ENCODE measurements at regions not wholly inside any gene's neighbourhood (a gene's known extent, or its start where the extent isn't known, plus 50 kb on each side); places are given as distances from the start of the nearest gene placed in this dataset.

DNA sequence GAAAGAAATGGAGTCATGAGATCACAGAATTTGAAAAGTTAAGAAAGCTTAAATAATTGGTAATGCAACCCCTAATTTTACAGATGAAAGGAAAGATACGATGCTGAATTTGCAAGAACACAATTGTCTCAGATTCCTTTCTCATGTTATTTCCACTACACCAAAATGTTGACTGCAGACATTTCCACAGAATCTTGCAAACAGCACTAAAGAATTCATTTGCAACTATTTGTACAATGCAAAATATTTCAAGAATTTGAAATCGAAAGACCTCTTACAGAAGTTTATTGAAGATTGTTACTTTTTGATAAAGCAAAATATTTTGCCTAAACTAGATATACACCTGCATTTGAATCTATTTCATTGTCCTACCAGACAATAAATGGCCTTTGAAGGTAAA, 194.1 kb upstream of the KCNMB2 start:
- no peak for DNase-seq (ENCODE audit: low spot score)
- Histone ChIP-seq H4K20me1 (ENCODE audit: insufficient read depth, low read length) (no peaks in the 10 kb centered on the region), H3K79me2 (ENCODE audit: insufficient read depth, low read length) (no peaks in the 10 kb centered on the region), H3K9ac (ENCODE audit: insufficient read depth, low read depth, low read length) (no peak overlapping the region), H3K9me3 (ENCODE audit: low read length) (no peaks in the 10 kb centered on the region), H3K36me3 (replicated peaks in 1 of 2; ENCODE audit: control insufficient read depth in 1 of 2, insufficient read depth in 2 of 2, low read length in 2 of 2) (no peaks in the 10 kb centered on the region), H2AFZ (ENCODE audit: low read length) (no peak overlapping the region), H3K4me2 (ENCODE audit: low read depth, low read length) (no peak overlapping the region), H3K4me3 (replicated peaks in 1 of 3; ENCODE audit: insufficient read depth in 1 of 3, low read depth in 2 of 3, low read length in 3 of 3) (no peak overlapping the region), H3K27me3 (ENCODE audit: control insufficient read depth in 1 of 2, insufficient read depth in 2 of 2, low read length in 2 of 2) (no peaks in the 10 kb centered on the region), H3K4me1 (ENCODE audit: insufficient read depth, low read length) (no peaks in the 10 kb centered on the region), H3K27ac (ENCODE audit: extremely low read length, insufficient read depth, low read length) (no peak overlapping the region)
- ChIA-PET POLR2A (no interaction called here), CTCF (ENCODE audit: low intra/inter-chr PET ratio, low total read pairs) (no interaction called here)
- FAIRE-seq = no peak
- no peak for ATAC-seq
- 0% methylated on average over 2 of the region's 2 CpGs for whole genome bisulfite sequencing (ENCODE audit: low lambda C conversion rate)
- in situ Hi-C loops (cut with HindIII; ENCODE audit: extremely low pct_ligation_motif_present, low pct_unique_long_range_greater_than_20kb) (no loop called here), intact Hi-C loops (cut with micrococcal nuclease; ENCODE audit: unreplicated experiment) (no loop called here)
- no TSS peak for BruUV-seq (replicated peaks)
- TF ChIP-seq DMAP1 (CRISPR knock-in tag; IDR thresholded peaks at IDR 0.05) = no peak
- no peak for TF ChIP-seq HIVEP1 (CRISPR knock-in tag; IDR thresholded peaks at IDR 0.05)
- TF ChIP-seq KMT2B (CRISPR knock-in tag; IDR thresholded peaks at IDR 0.05) = no peak
- no peak for TF ChIP-seq ZNF20 (CRISPR knock-in tag; IDR thresholded peaks at IDR 0.05)
- TF ChIP-seq ZNF761 (CRISPR knock-in tag; conservative IDR thresholded peaks at IDR 0.05) = no peak
- TF ChIP-seq ZNF263 (CRISPR knock-in tag; IDR thresholded peaks at IDR 0.05) = no peak
- TF ChIP-seq ATF7 (IDR thresholded peaks at IDR 0.05) = no peak
- no peak for TF ChIP-seq ATF7 (CRISPR knock-in tag; IDR thresholded peaks at IDR 0.05)

DNA sequence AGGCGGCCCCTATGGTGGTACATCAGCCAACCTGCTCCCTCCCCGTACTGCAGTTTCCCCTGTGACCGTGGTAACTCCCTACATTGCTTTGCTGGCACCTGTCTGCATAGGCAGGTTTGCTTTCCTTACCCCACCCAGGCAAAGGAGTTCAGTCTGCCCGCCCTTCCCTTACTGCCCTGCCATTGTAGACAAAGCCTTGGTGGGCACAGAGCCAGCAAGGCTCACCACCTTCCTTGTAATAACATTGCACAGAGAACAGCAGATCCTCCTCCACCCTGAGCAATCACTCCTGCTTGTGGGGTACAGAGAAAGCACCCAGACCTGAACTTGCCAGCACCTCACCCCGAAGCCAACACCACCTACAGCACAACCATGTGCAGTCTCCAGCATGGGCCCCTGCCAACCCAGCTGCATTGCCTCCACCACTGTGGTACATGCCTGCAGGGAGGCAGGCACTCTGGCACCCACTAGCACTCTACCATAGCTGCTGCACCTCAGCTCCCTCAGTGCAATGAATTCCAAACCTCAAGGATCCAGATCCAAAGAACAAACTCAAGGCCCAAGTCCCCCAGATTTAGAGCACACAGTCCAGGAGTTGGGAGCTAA, 192.7 kb upstream of the KCNMB2 start:
- no peak overlapping the region for H3K4me2 ChIP-seq (ENCODE audit: low read depth, low read length)
- no peak overlapping the region for H3K9ac ChIP-seq (ENCODE audit: insufficient read depth, low read depth, low read length)
- intact Hi-C loops (cut with micrococcal nuclease; ENCODE audit: unreplicated experiment) (no loop called here), in situ Hi-C loops (cut with HindIII; ENCODE audit: extremely low pct_ligation_motif_present, low pct_unique_long_range_greater_than_20kb) (no loop called here)
- no peak for DNase-seq (ENCODE audit: low spot score)
- ChIA-PET CTCF (ENCODE audit: low intra/inter-chr PET ratio, low total read pairs) (no interaction called here), POLR2A (no interaction called here)
- H3K27me3 ChIP-seq (ENCODE audit: control insufficient read depth in 1 of 2, insufficient read depth in 2 of 2, low read length in 2 of 2) = no peaks in the 10 kb centered on the region
- no peak overlapping the region for H3K27ac ChIP-seq (ENCODE audit: extremely low read length, insufficient read depth, low read length)
- H3K4me1 ChIP-seq (ENCODE audit: insufficient read depth, low read length) = no peaks in the 10 kb centered on the region
- no peaks in the 10 kb centered on the region for H3K79me2 ChIP-seq (ENCODE audit: insufficient read depth, low read length)
- no peaks in the 10 kb centered on the region for H3K9me3 ChIP-seq (ENCODE audit: low read length)
- no peaks in the 10 kb centered on the region for H3K36me3 ChIP-seq (replicated peaks in 1 of 2; ENCODE audit: control insufficient read depth in 1 of 2, insufficient read depth in 2 of 2, low read length in 2 of 2)
- FAIRE-seq = no peak
- TF ChIP-seq CREB1 (IDR thresholded peaks at IDR 0.05) = no peak
- no peak for TF ChIP-seq CREB1 (CRISPR knock-in tag; IDR thresholded peaks at IDR 0.05)
- TF ChIP-seq GTF3A (CRISPR knock-in tag; conservative IDR thresholded peaks at IDR 0.05) = no peak
- TF ChIP-seq HNRNPK (IDR thresholded peaks at IDR 0.05; ENCODE audit: low read depth, low read length, poor library complexity, severe bottlenecking) = no peak
- TF ChIP-seq, protein P1, sequence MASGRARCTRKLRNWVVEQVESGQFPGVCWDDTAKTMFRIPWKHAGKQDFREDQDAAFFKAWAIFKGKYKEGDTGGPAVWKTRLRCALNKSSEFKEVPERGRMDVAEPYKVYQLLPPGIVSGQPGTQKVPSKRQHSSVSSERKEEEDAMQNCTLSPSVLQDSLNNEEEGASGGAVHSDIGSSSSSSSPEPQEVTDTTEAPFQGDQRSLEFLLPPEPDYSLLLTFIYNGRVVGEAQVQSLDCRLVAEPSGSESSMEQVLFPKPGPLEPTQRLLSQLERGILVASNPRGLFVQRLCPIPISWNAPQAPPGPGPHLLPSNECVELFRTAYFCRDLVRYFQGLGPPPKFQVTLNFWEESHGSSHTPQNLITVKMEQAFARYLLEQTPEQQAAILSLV (CRISPR knock-in tag; IDR thresholded peaks at IDR 0.05; ENCODE audit: borderline replicate concordance) = no peak
- TF ChIP-seq, protein P2, sequence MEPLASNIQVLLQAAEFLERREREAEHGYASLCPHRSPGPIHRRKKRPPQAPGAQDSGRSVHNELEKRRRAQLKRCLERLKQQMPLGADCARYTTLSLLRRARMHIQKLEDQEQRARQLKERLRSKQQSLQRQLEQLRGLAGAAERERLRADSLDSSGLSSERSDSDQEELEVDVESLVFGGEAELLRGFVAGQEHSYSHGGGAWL (CRISPR knock-in tag; IDR thresholded peaks at IDR 0.05) = no peak
- TF ChIP-seq ZNF879 (CRISPR knock-in tag; IDR thresholded peaks at IDR 0.05) = no peak
- TF ChIP-seq, protein P3, sequence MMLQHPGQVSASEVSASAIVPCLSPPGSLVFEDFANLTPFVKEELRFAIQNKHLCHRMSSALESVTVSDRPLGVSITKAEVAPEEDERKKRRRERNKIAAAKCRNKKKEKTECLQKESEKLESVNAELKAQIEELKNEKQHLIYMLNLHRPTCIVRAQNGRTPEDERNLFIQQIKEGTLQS (CRISPR knock-in tag; IDR thresholded peaks at IDR 0.05) = no peak
- TF ChIP-seq ZSCAN9 (CRISPR knock-in tag; IDR thresholded peaks at IDR 0.05; ENCODE audit: borderline replicate concordance) = no peak
- no peak for TF ChIP-seq ZNF577 (CRISPR knock-in tag; IDR thresholded peaks at IDR 0.05; ENCODE audit: borderline replicate concordance, low read depth)
- no peak for TF ChIP-seq ZNF547 (CRISPR knock-in tag; IDR thresholded peaks at IDR 0.05)
- no peak for TF ChIP-seq ELF1 (CRISPR knock-in tag; IDR thresholded peaks at IDR 0.05)
- no peak for TF ChIP-seq TOPORS (CRISPR knock-in tag; IDR thresholded peaks at IDR 0.05)
- no peak for TF ChIP-seq YY1 (IDR thresholded peaks at IDR 0.05; ENCODE audit: insufficient read depth, insufficient replicate concordance, low read depth, low read length)
- no peak overlapping the region for H2AFZ ChIP-seq (ENCODE audit: low read length)
- H4K20me1 ChIP-seq (ENCODE audit: insufficient read depth, low read length) = no peaks in the 10 kb centered on the region
- no peak overlapping the region for H3K4me3 ChIP-seq (replicated peaks in 1 of 3; ENCODE audit: insufficient read depth in 1 of 3, low read depth in 2 of 3, low read length in 3 of 3)
- no peak for ATAC-seq
- BruUV-seq (replicated peaks) = no TSS peak
- 0% methylated on average over 3 of the region's 5 CpGs for WGBS (ENCODE audit: low lambda C conversion rate)
